ENCODE measurements at regions not wholly inside any gene's neighbourhood (a gene's known extent, or its start where the extent isn't known, plus 50 kb on each side); places are given as distances from the start of the nearest gene placed in this dataset.

DNA sequence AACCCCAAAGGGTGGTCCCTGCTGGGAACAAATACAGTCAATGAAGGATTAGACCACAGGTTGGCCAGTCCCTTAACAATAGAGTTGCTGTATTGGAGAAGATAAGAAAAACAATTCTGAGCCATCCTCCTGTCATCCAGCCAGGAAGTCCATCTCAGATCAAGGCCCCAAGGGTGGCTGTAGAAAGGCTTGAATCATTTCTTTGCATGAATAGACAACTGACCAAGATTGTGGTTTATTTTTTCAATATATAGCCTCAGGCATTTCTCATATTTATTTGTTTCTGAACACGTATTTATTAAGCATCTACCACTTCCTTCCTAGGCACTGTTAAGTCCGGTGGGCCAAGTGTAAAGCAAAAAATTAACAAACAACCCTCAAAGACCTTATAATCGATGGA, 274.4 kb upstream of the SLC14A2 start:
- no peaks in the 10 kb centered on the region for H3K9me3 ChIP-seq (ENCODE audit: low read length)
- ChIA-PET CTCF (ENCODE audit: unreplicated experiment) (no interaction called here), POLR2A (no interaction called here)
- no peak overlapping the region for H3K4me3 ChIP-seq (ENCODE audit: low read depth, low read length, poor library complexity, severe bottlenecking)
- no peak for DNase-seq (ENCODE audit: low spot score)
- no peaks in the 10 kb centered on the region for H3K4me1 ChIP-seq (ENCODE audit: insufficient read depth, low read length, poor library complexity, severe bottlenecking)
- H3K9me2 ChIP-seq (ENCODE audit: insufficient read depth, low read length), result no peaks in the 10 kb centered on the region
- intact Hi-C loops (cut with micrococcal nuclease; ENCODE audit: unreplicated experiment), result no loop called here
- H2AFZ ChIP-seq (ENCODE audit: low read length), result no peak overlapping the region
- H3K79me2 ChIP-seq (ENCODE audit: insufficient read depth, low read depth, low read length), result no peaks in the 10 kb centered on the region
- TF ChIP-seq, protein P1, sequence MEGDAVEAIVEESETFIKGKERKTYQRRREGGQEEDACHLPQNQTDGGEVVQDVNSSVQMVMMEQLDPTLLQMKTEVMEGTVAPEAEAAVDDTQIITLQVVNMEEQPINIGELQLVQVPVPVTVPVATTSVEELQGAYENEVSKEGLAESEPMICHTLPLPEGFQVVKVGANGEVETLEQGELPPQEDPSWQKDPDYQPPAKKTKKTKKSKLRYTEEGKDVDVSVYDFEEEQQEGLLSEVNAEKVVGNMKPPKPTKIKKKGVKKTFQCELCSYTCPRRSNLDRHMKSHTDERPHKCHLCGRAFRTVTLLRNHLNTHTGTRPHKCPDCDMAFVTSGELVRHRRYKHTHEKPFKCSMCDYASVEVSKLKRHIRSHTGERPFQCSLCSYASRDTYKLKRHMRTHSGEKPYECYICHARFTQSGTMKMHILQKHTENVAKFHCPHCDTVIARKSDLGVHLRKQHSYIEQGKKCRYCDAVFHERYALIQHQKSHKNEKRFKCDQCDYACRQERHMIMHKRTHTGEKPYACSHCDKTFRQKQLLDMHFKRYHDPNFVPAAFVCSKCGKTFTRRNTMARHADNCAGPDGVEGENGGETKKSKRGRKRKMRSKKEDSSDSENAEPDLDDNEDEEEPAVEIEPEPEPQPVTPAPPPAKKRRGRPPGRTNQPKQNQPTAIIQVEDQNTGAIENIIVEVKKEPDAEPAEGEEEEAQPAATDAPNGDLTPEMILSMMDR (conservative IDR thresholded peaks at IDR 0.05; ENCODE audit: low read length), result no peak
- no peak for TF ChIP-seq EZH2phosphoT487 (IDR thresholded peaks at IDR 0.05; ENCODE audit: borderline replicate concordance, low read depth, low read length)
- H3K27ac ChIP-seq (ENCODE audit: low read depth, low read length, poor library complexity, severe bottlenecking), result no peak overlapping the region
- H3K36me3 ChIP-seq (ENCODE audit: insufficient read depth, low read length), result no peaks in the 10 kb centered on the region
- H4K20me1 ChIP-seq (ENCODE audit: insufficient read depth, low read length), result no peaks in the 10 kb centered on the region
- H3K4me2 ChIP-seq (ENCODE audit: low read length), result no peak overlapping the region
- no TSS peak for BruUV-seq (replicated peaks)

- Histone ChIP-seq H3K4me2 (ENCODE audit: low read length) (no peak overlapping the region), H3K9me2 (ENCODE audit: insufficient read depth, low read length) (no peaks in the 10 kb centered on the region), H2AFZ (ENCODE audit: low read length) (no peak overlapping the region), H3K79me2 (ENCODE audit: insufficient read depth, low read depth, low read length) (no peaks in the 10 kb centered on the region), H3K4me1 (ENCODE audit: insufficient read depth, low read length, poor library complexity, severe bottlenecking) (no peaks in the 10 kb centered on the region), H3K36me3 (ENCODE audit: insufficient read depth, low read length) (no peaks in the 10 kb centered on the region), H3K9me3 (ENCODE audit: low read length) (no peaks in the 10 kb centered on the region), H3K27ac (ENCODE audit: low read depth, low read length, poor library complexity, severe bottlenecking) (no peak overlapping the region), H4K20me1 (ENCODE audit: insufficient read depth, low read length) (no peaks in the 10 kb centered on the region), H3K4me3 (ENCODE audit: low read depth, low read length, poor library complexity, severe bottlenecking) (no peak overlapping the region)
- intact Hi-C loops (cut with micrococcal nuclease; ENCODE audit: unreplicated experiment), result no loop called here
- POLR2A ChIA-PET, result no interaction called here
- CTCF ChIA-PET (ENCODE audit: unreplicated experiment), result no interaction called here
- TF ChIP-seq, protein P1 (conservative IDR thresholded peaks at IDR 0.05; ENCODE audit: low read length), result no peak
- no peak for TF ChIP-seq EZH2phosphoT487 (IDR thresholded peaks at IDR 0.05; ENCODE audit: borderline replicate concordance, low read depth, low read length)
- BruUV-seq (replicated peaks), result no TSS peak
- DNase-seq (ENCODE audit: low spot score), result no peak
Measured at GRCh38 chr18:45341454-45341853, 273.8 kb upstream of the SLC14A2 start.

DNA sequence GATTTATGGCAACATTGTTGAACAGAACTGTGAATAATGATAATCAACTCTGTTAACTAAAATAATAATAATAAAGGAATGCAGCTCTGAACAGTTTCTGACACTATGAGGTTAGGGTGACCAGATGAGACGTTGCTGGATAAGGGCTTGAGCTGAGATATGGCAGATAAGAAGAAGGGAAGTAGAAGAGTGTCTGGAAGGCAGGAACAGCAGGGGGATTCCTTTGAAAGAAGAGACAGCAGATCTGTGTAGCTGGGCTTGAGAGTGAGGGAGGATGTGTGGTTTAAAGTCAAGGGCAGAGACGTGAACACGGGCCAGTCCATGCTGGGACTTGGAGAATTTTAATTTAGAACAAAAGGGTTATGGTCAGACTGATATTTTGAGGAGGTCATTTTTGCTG, 273.1 kb upstream of the SLC14A2 start:
- no peak overlapping the region for H3K4me2 ChIP-seq (ENCODE audit: low read length)
- POLR2A ChIA-PET, result no interaction called here
- no peaks in the 10 kb centered on the region for H3K4me1 ChIP-seq (ENCODE audit: insufficient read depth, low read length, poor library complexity, severe bottlenecking)
- no TSS peak for BruUV-seq (replicated peaks)
- TF ChIP-seq, protein P1 (conservative IDR thresholded peaks at IDR 0.05; ENCODE audit: low read length), result no peak
- no peak for TF ChIP-seq EZH2phosphoT487 (IDR thresholded peaks at IDR 0.05; ENCODE audit: borderline replicate concordance, low read depth, low read length)
- H3K36me3 ChIP-seq (ENCODE audit: insufficient read depth, low read length), result no peaks in the 10 kb centered on the region
- no peak overlapping the region for H3K4me3 ChIP-seq (ENCODE audit: low read depth, low read length, poor library complexity, severe bottlenecking)
- no peak overlapping the region for H3K27ac ChIP-seq (ENCODE audit: low read depth, low read length, poor library complexity, severe bottlenecking)
- DNase-seq (ENCODE audit: low spot score), result no peak
- no peak overlapping the region for H2AFZ ChIP-seq (ENCODE audit: low read length)
- intact Hi-C loops (cut with micrococcal nuclease; ENCODE audit: unreplicated experiment), result no loop called here
- CTCF ChIA-PET (ENCODE audit: unreplicated experiment), result no interaction called here
- H3K79me2 ChIP-seq (ENCODE audit: insufficient read depth, low read depth, low read length), result no peaks in the 10 kb centered on the region
- H4K20me1 ChIP-seq (ENCODE audit: insufficient read depth, low read length), result no peaks in the 10 kb centered on the region
- H3K9me3 ChIP-seq (ENCODE audit: low read length), result no peaks in the 10 kb centered on the region
- H3K9me2 ChIP-seq (ENCODE audit: insufficient read depth, low read length), result no peaks in the 10 kb centered on the region
